Vagina (tissue), 2 donors: ENCODE measurements at regions not wholly inside any gene's neighbourhood (a gene's known extent, or its start where the extent isn't known, plus 50 kb on each side); places are given as distances from the start of the nearest gene placed in this dataset.

ENCODE experiments used
- DNase-seq, 2 donors: peaks; one replicate each; pipeline ENCODE4 v3.0.0-alpha.2; 2017; ENCODE audit errors: extremely low spot score in 2 of 2
- H3K27ac ChIP-seq: fragments of 200-600 bp; sonication (generic); one replicate; pipeline ENCODE4 v1.5.1; 2019
- H3K27me3 ChIP-seq: fragments of 200-600 bp; sonication (generic); one replicate; pipeline ENCODE4 v1.5.1; 2019
- H3K36me3 ChIP-seq, 2 donors: fragments of 200-600 bp; sonication (generic); one replicate each; pipeline ENCODE4 v1.5.1; 2017 to 2019
- H3K4me1 ChIP-seq: fragments of 200-600 bp; sonication (generic); one replicate; pipeline ENCODE4 v1.5.1; 2019
- H3K4me3 ChIP-seq, 2 donors: fragments of 200-600 bp; sonication (generic); 1 replicate in 1 of 2; 2 replicates in 1 of 2; pipeline ENCODE4 v1.5.1; 2016 to 2019
- H3K9me3 ChIP-seq: fragments of 200-600 bp; sonication (generic); one replicate; pipeline ENCODE4 v1.5.1; 2019
- POLR2A ChIP-seq, 2 donors: fragments of 450-650 bp; IDR thresholded peaks; one replicate each; pipeline ENCODE4 v1.6.1; 2017; ENCODE audit warnings: antibody characterized with exemption in 2 of 2, mild to moderate bottlenecking in 2 of 2, moderate library complexity in 2 of 2
- POLR2AphosphoS5 ChIP-seq, 2 donors: sonication (generic); formaldehyde crosslinking; IDR thresholded peaks; one replicate each; pipeline ENCODE4 v1.9.0; 2017; ENCODE audit warnings: antibody characterized with exemption in 2 of 2, mild to moderate bottlenecking in 2 of 2, low read depth in 1 of 2; ENCODE audit not compliant: insufficient read depth in 1 of 2
- intact Hi-C: fragments of 100-400 bp; cut with DNase I; formaldehyde crosslinking; loops from one replicate; pipeline ENCODE4 v1.15.1; 2023
- TF ChIP-seq, protein P1 (sequence below), 3 experiments: fragments of 450-650 bp in 2 of 3; fragments of 200-600 bp in 1 of 3; sonication (generic) in 1 of 3; IDR thresholded peaks; one replicate each; pipeline ENCODE4 v1.5.1; 2017 to 2019; ENCODE audit warnings: antibody characterized with exemption in 3 of 3, mild to moderate bottlenecking in 2 of 3, moderate library complexity in 2 of 3

DNA sequence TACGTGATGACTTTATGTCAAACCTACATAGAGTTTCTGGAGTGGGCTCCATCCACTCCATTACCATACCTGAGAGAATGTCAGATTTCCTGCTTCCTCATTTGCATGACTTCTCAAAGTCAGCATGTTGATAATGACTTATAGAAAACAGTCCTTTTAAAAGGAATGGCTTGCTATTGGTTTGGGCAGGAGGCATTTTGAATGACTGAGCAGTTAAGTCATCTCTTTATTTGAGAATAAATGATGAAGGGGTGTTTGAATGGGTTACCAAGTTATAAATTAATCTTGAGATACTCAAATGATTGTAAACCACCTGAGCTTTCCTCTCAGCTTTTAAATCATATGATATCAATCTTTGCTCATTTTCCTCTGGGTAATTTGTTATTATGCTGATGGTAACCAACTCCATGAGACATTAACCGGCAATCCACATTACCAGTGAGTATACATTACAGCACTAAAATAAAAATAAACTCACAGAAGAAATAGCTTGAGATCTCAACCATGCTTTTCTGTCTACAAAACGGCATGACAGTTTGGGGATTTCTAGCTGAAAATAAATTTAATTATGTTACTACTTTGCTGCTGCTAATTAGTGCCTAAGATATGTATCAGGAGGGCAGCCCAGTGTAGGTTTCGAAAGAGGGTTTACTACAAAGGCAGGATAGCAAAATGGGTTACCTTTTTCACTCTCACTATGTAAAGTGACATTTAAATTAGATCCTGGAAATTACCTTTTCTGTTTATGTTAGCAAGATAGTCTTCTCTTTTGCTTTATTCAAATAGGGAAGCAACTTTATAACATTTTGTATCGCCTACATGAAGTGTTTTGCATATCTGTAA lies 78.8 kb downstream of the RPS12 start:
- no peak overlapping the region for H3K27ac ChIP-seq
- intact Hi-C loops = no loop called here
- DNase-seq = no peak
- no peak for TF ChIP-seq POLR2AphosphoS5 (IDR thresholded peaks at IDR 0.05; ENCODE audit: insufficient read depth in 1 of 2, low read depth in 1 of 2)
- no peak for TF ChIP-seq POLR2A (IDR thresholded peaks at IDR 0.05)
- TF ChIP-seq, protein P1, sequence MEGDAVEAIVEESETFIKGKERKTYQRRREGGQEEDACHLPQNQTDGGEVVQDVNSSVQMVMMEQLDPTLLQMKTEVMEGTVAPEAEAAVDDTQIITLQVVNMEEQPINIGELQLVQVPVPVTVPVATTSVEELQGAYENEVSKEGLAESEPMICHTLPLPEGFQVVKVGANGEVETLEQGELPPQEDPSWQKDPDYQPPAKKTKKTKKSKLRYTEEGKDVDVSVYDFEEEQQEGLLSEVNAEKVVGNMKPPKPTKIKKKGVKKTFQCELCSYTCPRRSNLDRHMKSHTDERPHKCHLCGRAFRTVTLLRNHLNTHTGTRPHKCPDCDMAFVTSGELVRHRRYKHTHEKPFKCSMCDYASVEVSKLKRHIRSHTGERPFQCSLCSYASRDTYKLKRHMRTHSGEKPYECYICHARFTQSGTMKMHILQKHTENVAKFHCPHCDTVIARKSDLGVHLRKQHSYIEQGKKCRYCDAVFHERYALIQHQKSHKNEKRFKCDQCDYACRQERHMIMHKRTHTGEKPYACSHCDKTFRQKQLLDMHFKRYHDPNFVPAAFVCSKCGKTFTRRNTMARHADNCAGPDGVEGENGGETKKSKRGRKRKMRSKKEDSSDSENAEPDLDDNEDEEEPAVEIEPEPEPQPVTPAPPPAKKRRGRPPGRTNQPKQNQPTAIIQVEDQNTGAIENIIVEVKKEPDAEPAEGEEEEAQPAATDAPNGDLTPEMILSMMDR (IDR thresholded peaks at IDR 0.05) = no peak
- no peaks in the 10 kb centered on the region for H3K27me3 ChIP-seq
- no peaks in the 10 kb centered on the region for H3K36me3 ChIP-seq
- H3K9me3 ChIP-seq = no peaks in the 10 kb centered on the region
- no peaks in the 10 kb centered on the region for H3K4me1 ChIP-seq
- H3K4me3 ChIP-seq = no peak overlapping the region

DNA sequence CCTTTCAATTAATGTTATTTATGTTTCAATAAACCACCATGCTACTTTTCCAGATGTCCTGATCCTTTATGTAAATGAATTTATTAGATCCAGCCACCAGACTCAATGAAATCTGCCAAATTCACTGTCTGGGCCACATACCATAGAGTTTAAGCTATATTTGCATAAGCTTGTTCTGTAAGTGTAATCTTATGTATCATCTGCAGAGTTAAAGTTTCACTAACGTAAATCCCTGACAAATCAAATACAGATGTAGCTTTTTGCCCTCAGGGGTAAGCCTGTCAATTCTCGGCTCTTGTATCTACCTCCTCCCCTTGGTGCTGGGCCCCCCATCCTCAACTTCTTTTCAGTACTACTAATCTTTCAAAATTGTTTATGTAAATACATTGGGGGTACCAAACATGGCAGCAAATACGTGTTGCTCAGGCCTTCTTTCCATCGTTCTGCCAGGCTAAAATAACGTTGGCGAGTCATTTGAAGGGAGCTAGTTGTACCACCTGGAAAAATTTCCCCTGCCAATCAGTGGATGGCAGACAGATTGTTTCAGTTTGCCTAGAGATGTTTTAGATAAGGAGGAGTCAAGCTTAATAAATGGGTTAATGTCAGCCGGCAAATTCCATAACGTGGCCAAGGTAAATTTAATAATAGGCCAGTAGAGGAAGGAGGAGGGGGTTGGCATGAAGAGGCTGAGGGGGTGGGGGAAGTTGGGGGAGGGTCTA lies 79.6 kb downstream of the RPS12 start:
- no peaks in the 10 kb centered on the region for H3K9me3 ChIP-seq
- no peak overlapping the region for H3K4me3 ChIP-seq
- no peak overlapping the region for H3K27ac ChIP-seq
- H3K4me1 ChIP-seq = no peaks in the 10 kb centered on the region
- intact Hi-C loops = no loop called here
- no peak for TF ChIP-seq POLR2A (IDR thresholded peaks at IDR 0.05)
- TF ChIP-seq, protein P1 (IDR thresholded peaks at IDR 0.05) = no peak
- TF ChIP-seq POLR2AphosphoS5 (IDR thresholded peaks at IDR 0.05; ENCODE audit: insufficient read depth in 1 of 2, low read depth in 1 of 2) = no peak
- H3K36me3 ChIP-seq = no peaks in the 10 kb centered on the region
- no peak for DNase-seq
- H3K27me3 ChIP-seq = no peaks in the 10 kb centered on the region

DNA sequence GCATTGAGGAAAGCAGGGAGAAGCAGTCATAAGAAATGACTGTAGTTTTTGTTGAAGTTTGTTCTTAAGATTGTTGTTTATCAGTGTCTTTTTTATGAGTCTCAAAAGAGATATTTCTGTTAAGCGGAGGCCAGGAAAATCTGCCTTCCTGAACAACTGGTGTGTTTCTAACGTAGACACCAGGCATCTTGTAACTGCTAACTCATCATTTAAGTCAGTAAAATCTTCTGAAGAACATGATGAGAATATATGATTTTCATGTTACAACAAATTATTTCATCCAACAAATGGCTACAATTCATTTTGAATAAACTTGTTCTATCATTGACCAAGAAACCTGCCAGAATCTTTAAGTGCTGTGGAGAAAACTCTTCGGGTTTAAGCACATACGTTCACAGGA lies 84.0 kb downstream of the RPS12 start:
- no peak for DNase-seq
- Histone ChIP-seq H3K4me3 (no peak overlapping the region), H3K27ac (no peak overlapping the region), H3K27me3 (no peaks in the 10 kb centered on the region), H3K9me3 (no peaks in the 10 kb centered on the region), H3K4me1 (no peaks in the 10 kb centered on the region), H3K36me3 (no peaks in the 10 kb centered on the region)
- no peak for TF ChIP-seq POLR2A (IDR thresholded peaks at IDR 0.05)
- no peak for TF ChIP-seq POLR2AphosphoS5 (IDR thresholded peaks at IDR 0.05; ENCODE audit: insufficient read depth in 1 of 2, low read depth in 1 of 2)
- TF ChIP-seq, protein P1 (IDR thresholded peaks at IDR 0.05) = no peak
- intact Hi-C loops = no loop called here

DNA sequence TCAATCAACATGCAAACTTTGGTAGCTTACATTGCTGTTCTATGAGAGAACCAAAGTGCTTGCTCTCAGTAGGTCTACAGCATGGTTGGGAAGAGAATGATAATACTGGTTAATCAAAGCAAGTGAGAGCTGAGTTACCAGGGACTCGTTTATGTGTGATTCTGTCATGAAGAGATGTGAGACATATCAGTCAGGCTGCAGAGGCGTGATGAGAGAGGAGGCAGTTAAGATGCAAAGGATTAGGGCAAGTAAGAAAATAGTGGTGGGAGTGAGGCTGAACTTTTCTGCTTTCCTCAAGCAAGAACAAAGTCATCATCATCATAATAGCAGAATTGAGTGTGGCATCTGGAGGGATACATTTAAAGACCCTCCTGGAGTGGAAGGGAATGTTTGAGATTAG lies 86.5 kb downstream of the RPS12 start:
- intact Hi-C loops = no loop called here
- Histone ChIP-seq H3K27me3 (no peaks in the 10 kb centered on the region), H3K9me3 (no peaks in the 10 kb centered on the region), H3K4me3 (no peak overlapping the region), H3K27ac (no peak overlapping the region), H3K36me3 (no peaks in the 10 kb centered on the region), H3K4me1 (no peaks in the 10 kb centered on the region)
- no peak for TF ChIP-seq POLR2AphosphoS5 (IDR thresholded peaks at IDR 0.05; ENCODE audit: insufficient read depth in 1 of 2, low read depth in 1 of 2)
- TF ChIP-seq, protein P1 (IDR thresholded peaks at IDR 0.05) = no peak
- no peak for TF ChIP-seq POLR2A (IDR thresholded peaks at IDR 0.05)
- DNase-seq = no peak

DNA sequence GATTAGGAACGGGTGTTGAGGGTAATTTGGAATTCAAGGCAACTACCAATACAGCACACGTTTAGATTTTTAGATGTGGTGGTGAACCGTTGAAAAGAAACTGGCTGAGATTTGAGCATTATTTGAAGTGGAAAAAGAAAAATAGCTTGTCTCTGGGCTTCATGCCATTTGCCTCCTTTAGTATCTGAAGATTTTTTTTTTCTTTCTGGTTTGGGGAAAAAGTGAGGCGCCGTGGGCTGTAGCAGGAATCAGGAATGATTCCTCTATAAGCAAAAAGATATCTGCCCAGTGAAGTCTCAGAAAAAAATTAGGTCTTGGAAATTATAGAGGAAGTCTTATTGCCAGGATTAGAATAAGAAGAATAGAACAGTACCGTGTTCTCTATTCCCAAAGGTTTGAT lies 88.5 kb downstream of the RPS12 start:
- no peaks in the 10 kb centered on the region for H3K9me3 ChIP-seq
- H3K36me3 ChIP-seq = no peaks in the 10 kb centered on the region
- no peaks in the 10 kb centered on the region for H3K27me3 ChIP-seq
- no peak overlapping the region for H3K27ac ChIP-seq
- H3K4me1 ChIP-seq = no peaks in the 10 kb centered on the region
- no peak for TF ChIP-seq POLR2A (IDR thresholded peaks at IDR 0.05)
- TF ChIP-seq POLR2AphosphoS5 (IDR thresholded peaks at IDR 0.05; ENCODE audit: insufficient read depth in 1 of 2, low read depth in 1 of 2) = no peak
- TF ChIP-seq, protein P1 (IDR thresholded peaks at IDR 0.05) = no peak
- no peak for DNase-seq
- intact Hi-C loops = no loop called here
- H3K4me3 ChIP-seq = no peak overlapping the region
